ENCODE measurements at regions not wholly inside any gene's neighbourhood (a gene's known extent, or its start where the extent isn't known, plus 50 kb on each side); places are given as distances from the start of the nearest gene placed in this dataset.

DNA sequence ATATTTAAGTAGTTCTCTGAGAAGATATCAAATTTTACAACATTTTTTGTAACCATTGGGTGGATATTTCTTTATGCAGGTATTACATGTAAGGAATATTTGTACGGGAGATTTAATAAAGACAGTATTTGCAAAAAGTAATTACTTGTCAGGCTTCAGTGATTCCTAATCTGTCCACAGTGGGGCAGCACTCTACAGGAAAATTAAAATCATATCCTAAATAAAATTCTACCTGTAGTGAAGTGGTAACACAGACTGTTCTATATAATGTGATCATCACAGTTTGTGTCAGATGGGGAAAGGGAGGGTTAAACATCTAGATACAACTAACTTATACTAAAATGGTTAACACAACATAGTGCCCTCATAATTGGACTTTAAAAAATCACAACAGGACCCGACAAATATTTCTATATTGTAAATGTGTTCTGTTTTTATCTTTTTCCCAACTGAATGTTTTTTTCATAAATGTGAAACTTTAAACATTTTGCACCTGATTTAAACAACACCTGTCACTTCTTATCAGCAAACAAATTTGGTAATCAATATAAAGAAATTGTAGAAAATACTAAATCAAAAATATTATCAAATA lies 145.6 kb upstream of the MANEA start:
- H3K9me3 ChIP-seq (ENCODE audit: insufficient read depth in 2 of 2, low read depth in 1 of 2, low read length in 1 of 2): no peaks in the 10 kb centered on the region
- WGBS, 2 experiments (ENCODE audit: extremely low coverage in 1 of 2, insufficient coverage in 1 of 2, insufficient read length in 1 of 2, insufficient replicate concordance in 2 of 2, low coverage in 1 of 2, low lambda C conversion rate in 2 of 2, missing lambda C conversion rate in 1 of 2): 84% methylated on average over 2 of the region's 2 CpGs; no CpG with 5 or more reads in 1 of the 2 experiments
- no peak overlapping the region for H3K27ac ChIP-seq (ENCODE audit: low read depth, low read length)
- no peak overlapping the region for H3K4ac ChIP-seq (replicated peaks; ENCODE audit: insufficient read length, low read depth, low read length)
- no peak overlapping the region for H3K14ac ChIP-seq (ENCODE audit: insufficient read length)
- no peaks in the 10 kb centered on the region for H3K23me2 ChIP-seq (ENCODE audit: low read depth, low read length)
- H3K27me3 ChIP-seq (replicated peaks in 1 of 4; ENCODE audit: control insufficient read depth in 3 of 4, extremely low read depth in 1 of 4, insufficient read depth in 3 of 4, low read length in 3 of 4): no peaks in the 10 kb centered on the region
- no peak overlapping the region for H3K9ac ChIP-seq (replicated peaks in 1 of 4; ENCODE audit: extremely low read depth in 1 of 4, low read depth in 3 of 4, low read length in 3 of 4)
- H2AFZ ChIP-seq (ENCODE audit: low read length): no peak overlapping the region
- H2BK120ac ChIP-seq (replicated peaks; ENCODE audit: low read depth, low read length): no peak overlapping the region
- ChIA-PET CTCF (ENCODE audit: partially characterized antibody) (no interaction called here), POLR2A (ENCODE audit: partially characterized antibody) (no interaction called here)
- H3K36me3 ChIP-seq (ENCODE audit: control insufficient read depth in 2 of 4, insufficient read depth in 4 of 4, low read length in 3 of 4): no peaks in the 10 kb centered on the region
- no peak overlapping the region for H2BK20ac ChIP-seq (ENCODE audit: low read length)
- DNase-seq (ENCODE audit: low read depth in 1 of 2, low spot score in 2 of 2): peak in 1 of 2 experiments; percentile 59
- H4K20me1 ChIP-seq (replicated peaks in 1 of 2; ENCODE audit: control insufficient read depth in 1 of 2, insufficient read depth in 2 of 2, low read length in 2 of 2): no peaks in the 10 kb centered on the region
- H4K8ac ChIP-seq (ENCODE audit: extremely low read depth, insufficient read depth, low read length): no peak overlapping the region
- no peak for FAIRE-seq
- H3K56ac ChIP-seq (replicated peaks; ENCODE audit: insufficient read length, low read depth, low read length): no peak overlapping the region
- no peak overlapping the region for H2AK5ac ChIP-seq (ENCODE audit: low read depth, low read length)
- no peaks in the 10 kb centered on the region for H3K79me1 ChIP-seq (ENCODE audit: low read depth, low read length)
- H3K23ac ChIP-seq (ENCODE audit: insufficient read length): no peak overlapping the region
- no peak overlapping the region for H2BK15ac ChIP-seq (ENCODE audit: low read length)
- H2BK5ac ChIP-seq (ENCODE audit: low read depth, low read length): no peak overlapping the region
- no peak overlapping the region for H3K4me3 ChIP-seq (ENCODE audit: extremely low read depth in 1 of 4, insufficient read depth in 2 of 4, low read depth in 3 of 4, low read length in 4 of 4)
- no peak overlapping the region for H3K18ac ChIP-seq (ENCODE audit: extremely low read depth, low read length)
- no peaks in the 10 kb centered on the region for H3K4me1 ChIP-seq (replicated peaks in 1 of 4; ENCODE audit: control insufficient read depth in 3 of 4, insufficient read depth in 4 of 4, low read length in 3 of 4)
- H4K91ac ChIP-seq (replicated peaks; ENCODE audit: insufficient read length, low read length): no peak overlapping the region
- no peaks in the 10 kb centered on the region for H3K79me2 ChIP-seq (ENCODE audit: control insufficient read depth in 1 of 2, insufficient read depth in 2 of 2, low read length in 2 of 2)
- no peak overlapping the region for H4K5ac ChIP-seq (ENCODE audit: insufficient read length, low read depth, low read length)
- no peak overlapping the region for H2BK12ac ChIP-seq (ENCODE audit: low read depth, low read length)
- H3K4me2 ChIP-seq (ENCODE audit: insufficient read depth in 1 of 2, low read depth in 2 of 2, low read length in 2 of 2): no peak overlapping the region
- TF ChIP-seq RAD21 (IDR thresholded peaks at IDR 0.05 in 1 of 2, conservative IDR thresholded peaks at IDR 0.05 in 1 of 2; ENCODE audit: low read depth in 2 of 2, low read length in 2 of 2): peak; percentile 73 to 76
- no peak for TF ChIP-seq CHD2 (IDR thresholded peaks at IDR 0.05; ENCODE audit: low read length)
- TF ChIP-seq HDAC2 (IDR thresholded peaks at IDR 0.05; ENCODE audit: borderline replicate concordance in 1 of 2, low read depth in 2 of 2, low read length in 2 of 2): no peak
- TF ChIP-seq GABPA (IDR thresholded peaks at IDR 0.05; ENCODE audit: borderline replicate concordance, insufficient read depth, low read length): no peak
- TF ChIP-seq CTCF (IDR thresholded peaks at IDR 0.05; ENCODE audit: control extremely low read depth in 1 of 3, insufficient read depth in 1 of 3, low read depth in 1 of 3, low read length in 3 of 3): peak in 2 of 3 experiments; percentile 23 to 46; a peak in 2 of 4 replicates
